Ecto neural progenitor cell (in vitro differentiated cells): ENCODE measurements at regions not wholly inside any gene's neighbourhood (a gene's known extent, or its start where the extent isn't known, plus 50 kb on each side); places are given as distances from the start of the nearest gene placed in this dataset.
"Not testable (repeated sequence)": the region's sequence is repeated elsewhere in the genome, so short reads cannot be mapped to it uniquely, and the experiment has no call there.

Experiments
- DNase-seq: peaks from one replicate; pipeline ENCODE4 v3.0.0-alpha.2; 2018; ENCODE audit warnings: low spot score

DNA sequence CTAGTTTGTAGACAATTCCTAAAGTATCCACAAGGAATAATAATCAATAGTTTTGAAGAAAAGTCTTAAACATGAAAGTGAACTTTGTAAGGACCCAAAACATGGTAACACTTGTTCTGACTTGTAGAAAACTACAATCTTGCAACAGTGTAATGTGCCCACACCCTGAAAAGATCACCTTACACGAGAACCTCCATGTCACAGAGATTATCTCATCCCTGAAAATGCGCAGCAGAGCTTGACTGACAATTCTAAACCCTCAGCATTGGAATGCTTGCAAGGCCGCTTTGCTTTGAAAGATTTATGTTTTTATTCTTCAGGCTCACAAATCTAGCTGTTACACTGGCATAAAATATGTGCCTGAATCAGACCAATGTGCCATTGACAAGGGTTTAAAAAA is 346.6 kb downstream of the KLF13 start:
- DNase-seq: not testable (repeated sequence)

DNA sequence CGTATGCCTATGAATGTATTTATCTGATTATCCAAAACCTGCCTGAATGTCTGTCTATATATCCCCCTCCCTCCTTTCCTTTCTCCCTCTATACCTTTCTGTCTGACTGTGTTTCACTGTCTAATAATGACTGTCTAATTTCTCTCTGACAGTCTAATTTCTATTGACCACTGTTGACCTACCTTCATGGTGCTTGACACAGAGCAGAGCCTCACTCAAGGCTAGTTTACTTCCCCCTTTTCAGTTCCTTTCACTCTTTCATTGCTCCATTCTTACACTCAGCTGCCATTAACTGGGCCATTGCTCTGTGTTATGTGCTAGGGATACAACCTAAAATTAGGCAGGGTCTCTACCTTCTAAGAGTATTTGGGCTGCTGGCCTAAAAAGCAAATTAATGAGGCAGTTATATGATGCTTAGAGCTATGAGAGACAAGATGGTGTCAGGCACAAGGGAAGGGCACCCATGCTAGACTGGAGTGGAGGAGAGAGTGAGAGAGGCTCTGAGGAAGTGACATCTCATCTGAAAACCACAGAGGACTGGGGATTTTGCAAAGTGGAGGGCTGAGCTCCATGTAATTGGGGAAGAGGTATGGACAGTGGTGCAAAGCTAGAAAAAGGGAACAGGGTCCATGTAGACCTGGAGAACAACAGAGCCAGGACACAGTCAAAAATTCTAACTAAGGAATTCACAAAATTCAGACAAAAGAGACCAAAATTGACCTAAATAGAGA is 348.6 kb upstream of the CHRNA7 start:
- DNase-seq: not testable (repeated sequence)

DNA sequence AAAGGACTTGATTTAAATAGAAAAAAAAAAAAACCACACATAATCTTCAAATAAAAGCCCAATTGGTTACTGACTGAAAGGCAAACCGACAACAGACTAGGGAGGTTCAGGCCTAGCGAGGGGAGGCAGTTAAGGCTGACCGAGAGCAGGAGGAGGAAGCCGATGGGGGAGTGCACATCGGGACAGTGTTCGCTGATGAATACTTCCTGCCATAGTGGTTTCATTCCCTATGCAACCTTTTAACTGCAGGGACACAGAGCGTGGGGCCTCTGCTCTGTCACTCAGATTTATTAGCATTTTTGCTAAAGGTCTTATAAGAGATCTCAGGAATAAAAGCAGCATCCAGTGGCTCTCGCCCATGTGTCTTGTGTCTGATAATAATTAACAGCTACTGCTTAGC is 343.2 kb upstream of the CHRNA7 start:
- DNase-seq: not testable (repeated sequence)

- not testable (repeated sequence) for DNase-seq
Observed at GRCh38 chr15:31696509-31696908, 333.8 kb upstream of the CHRNA7 start.

- not testable (repeated sequence) for DNase-seq
Observed at GRCh38 chr15:31705076-31705678, 325.1 kb upstream of the CHRNA7 start.

GRCh38 chr15:31707944-31708702 is 322.2 kb upstream of the CHRNA7 start:
- not testable (repeated sequence) for DNase-seq

DNA sequence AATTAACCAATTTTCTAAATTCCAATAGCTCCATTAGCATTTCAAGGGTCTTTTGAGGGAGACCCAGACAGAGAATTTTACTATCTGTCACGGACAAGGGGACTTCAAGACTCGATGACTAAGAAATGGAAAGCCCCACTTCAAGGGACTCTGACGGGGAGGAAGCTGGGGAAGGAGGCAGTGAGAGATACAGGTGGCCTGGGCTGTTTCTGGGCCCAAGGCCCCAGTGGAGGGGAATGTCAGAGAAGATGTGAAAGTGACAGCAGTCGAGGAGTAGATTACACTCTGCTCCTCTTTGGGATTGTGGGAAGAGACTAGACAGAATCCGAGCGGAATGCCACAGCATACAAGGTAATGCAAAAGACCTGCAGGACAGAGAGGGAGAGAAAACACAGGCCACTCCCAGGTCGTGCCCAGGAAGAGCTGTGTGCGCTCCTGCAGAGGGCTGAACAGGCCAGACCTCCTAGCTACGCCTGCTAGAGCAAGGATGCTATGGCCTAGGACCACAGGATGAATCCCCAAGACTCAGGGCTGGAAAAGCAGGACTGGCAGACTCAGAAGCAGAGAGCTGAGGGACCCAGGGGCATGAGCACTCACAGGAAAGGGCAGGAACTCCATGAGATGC is 321.5 kb upstream of the CHRNA7 start:
- not testable (repeated sequence) for DNase-seq

- not testable (repeated sequence) for DNase-seq
Observed at GRCh38 chr15:31709479-31709878, 320.8 kb upstream of the CHRNA7 start.

DNA sequence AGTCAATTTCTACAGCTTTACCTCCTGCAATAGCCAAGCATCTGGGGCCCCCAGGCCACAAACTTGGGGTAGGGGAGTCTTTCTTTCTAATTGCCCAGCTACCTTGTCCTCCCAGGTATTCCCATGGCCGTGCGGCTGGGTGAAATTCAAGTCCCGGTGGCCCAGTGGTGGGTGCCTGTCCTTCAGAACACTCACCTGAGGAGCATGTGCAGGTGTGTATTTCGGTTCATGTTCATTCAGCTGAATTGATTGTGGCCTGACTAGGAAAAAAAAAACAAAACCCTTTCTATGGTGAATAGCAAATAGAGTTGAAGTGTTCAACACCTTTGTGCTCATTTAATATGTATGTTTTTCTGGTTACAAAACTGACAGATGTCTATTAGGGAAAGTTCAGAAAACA is 319.5 kb upstream of the CHRNA7 start:
- DNase-seq: not testable (repeated sequence)

GRCh38 chr15:31715208-31715607 is 315.1 kb upstream of the CHRNA7 start:
- DNase-seq: not testable (repeated sequence)

GRCh38 chr15:31718625-31719024 is 311.7 kb upstream of the CHRNA7 start:
- DNase-seq: not testable (repeated sequence)

- DNase-seq: not testable (repeated sequence)
Observed at GRCh38 chr15:31719396-31720022, 310.8 kb upstream of the CHRNA7 start.

DNA sequence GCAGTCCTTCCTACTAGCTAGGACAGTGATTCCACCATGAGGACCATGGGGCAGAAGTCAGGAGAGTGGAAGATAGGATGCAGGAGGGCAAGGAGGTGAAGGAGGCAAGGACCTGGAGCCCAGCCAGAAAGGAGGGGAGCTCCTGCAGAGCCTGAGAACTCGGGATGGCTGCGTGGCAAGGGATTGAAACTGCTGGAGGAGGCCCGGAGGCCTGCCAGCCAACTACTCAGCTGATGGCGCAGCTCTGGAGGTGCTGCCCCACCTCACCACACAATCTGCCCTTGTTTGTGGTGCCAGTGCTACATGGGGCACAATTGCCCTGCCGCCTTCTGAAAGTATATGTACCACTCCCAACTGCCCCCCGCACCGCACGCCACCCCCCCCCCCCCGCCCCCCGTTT is 307.3 kb upstream of the CHRNA7 start:
- DNase-seq: not testable (repeated sequence)

DNA sequence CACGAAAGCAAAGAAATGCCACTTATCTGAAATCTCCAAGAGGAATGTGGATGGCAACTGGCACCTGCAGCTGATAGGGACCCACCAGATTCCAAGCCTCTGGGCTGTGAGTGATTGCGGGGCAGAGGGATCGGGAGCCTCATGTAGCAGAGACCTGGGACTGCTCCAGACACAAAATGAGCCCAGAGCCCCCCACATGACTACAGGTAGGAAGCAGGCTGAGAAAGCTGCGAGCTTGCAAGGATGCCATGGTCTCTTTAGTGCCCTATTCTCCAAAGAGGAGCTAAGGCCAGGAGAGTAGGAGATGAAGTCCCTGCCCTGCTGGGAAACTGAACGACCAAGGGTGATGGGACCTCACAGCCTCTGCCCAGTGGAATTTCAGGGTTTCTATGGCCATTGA is 305.4 kb upstream of the CHRNA7 start:
- DNase-seq: not testable (repeated sequence)

DNA sequence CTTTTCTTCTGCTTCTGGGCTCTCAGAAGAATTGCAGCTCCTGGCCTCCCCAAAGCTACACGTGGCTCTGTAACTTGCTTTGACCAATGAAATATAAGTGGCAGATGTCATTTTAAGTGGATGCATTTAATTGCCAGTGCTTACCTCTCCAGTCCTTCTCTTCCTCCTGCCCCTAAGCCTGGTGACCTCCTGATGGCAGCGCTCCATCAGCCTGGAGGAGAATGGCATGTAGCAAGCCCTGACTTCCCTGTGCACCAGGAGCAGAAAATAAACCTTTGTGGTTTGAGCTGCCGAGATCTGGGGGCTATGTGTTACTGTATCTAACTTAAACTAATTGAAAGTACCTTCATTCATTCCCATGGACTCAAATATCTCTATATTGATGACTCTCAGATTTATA is 304.7 kb upstream of the CHRNA7 start:
- not testable (repeated sequence) for DNase-seq

- no peak for DNase-seq
Observed at GRCh38 chr15:31727612-31728011, 302.7 kb upstream of the CHRNA7 start.

DNA sequence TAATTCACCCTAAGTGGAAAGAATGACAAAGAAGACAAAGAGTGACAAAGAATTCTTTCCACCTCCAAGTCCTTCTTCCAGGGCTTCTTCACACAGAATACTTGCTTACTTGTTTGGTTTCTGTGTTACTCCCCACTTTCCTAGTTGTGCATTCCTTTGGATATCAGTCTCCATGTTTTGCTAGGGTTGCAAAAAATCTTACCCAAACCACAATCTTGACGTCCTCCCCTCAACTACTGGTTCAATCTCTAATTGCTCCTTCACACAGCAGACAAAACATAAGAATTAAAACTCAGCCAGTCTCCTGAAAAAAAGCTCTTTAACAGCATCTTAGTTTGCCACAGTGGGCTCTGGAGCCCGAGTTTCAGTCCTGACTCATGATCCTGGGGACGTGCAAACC is 297.6 kb upstream of the CHRNA7 start:
- DNase-seq: no peak

DNA sequence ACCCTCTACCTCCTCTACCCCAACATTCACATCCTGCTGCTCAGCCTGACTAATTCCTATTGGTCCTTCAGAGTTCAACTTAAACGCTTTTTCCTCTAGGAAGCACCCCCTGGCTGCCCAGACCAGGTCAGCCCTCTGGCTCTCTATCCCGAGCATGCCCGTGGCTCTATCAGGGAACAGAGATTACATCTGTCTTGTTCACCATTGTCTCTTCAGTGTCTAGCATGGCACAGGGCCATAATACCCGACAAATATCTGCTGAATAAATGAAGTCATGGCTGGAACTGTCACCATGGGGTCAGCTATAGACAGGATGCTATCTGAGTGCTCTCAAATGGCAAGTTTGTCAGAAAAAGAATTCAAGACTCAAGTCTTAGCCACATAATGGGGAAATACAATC is 296.9 kb upstream of the CHRNA7 start:
- DNase-seq: no peak

- DNase-seq: no peak
Observed at GRCh38 chr15:31740203-31740602, 290.1 kb upstream of the CHRNA7 start.

DNA sequence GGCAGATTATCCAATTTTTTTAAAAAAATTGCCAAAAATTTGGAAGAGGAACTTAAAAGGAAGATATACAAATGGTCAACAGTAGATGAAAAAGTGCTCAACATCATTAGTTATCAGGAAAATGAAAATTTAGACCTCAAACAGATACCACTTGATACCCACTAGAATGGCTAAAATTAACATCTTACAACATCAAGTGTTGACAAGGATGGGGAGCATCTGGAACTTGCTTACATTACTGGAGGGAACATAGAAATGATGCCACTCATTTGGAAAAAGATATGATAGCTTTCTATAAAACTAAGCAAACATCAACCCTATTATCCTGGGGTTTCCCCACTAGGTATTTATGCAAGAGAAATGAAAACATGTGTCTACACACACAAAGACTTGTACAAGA is 284.5 kb upstream of the CHRNA7 start:
- DNase-seq: no peak

GRCh38 chr15:31752065-31752762 is 278.1 kb upstream of the CHRNA7 start:
- DNase-seq: no peak
